GM12864 (cell line): ENCODE measurements at regions not wholly inside any gene's neighbourhood (a gene's known extent, or its start where the extent isn't known, plus 50 kb on each side); places are given as distances from the start of the nearest gene placed in this dataset.

Experiments used
- DNase-seq: peaks from one replicate; pipeline ENCODE4 v3.0.0-alpha.2; 2011; ENCODE audit warnings: low read depth
- H3K4me3 ChIP-seq: 2 replicates; pipeline ENCODE4 v1.5.1; 2011; ENCODE audit warnings: mild to moderate bottlenecking, low read depth, low read length, control low read depth
- TF ChIP-seq, protein P1 (sequence below): IDR thresholded peaks from 2 replicates; pipeline ENCODE4 v1.5.1; 2011; ENCODE audit warnings: low read depth, mild to moderate bottlenecking, moderate library complexity, low read length, control low read depth, inconsistent platforms; ENCODE audit errors: missing control alignments

DNA sequence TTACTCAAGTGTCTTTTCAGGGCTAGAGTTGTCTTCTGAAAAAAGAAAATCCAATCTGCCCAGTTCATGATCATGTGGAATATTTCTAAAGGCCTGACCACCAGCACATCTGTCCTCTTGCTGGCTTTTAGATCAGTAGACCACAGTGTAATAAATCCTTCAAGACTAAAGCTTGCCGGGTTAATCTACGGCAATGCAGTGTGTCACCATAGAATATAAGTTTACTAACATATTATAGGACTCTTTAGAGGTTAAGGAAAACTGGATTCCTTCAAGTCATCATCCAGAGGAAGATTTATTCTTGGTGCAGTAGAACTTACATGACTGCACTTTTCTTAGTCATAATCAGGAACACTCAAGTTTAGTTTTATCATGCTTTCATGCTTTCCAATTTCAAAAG is 349.5 kb downstream of the SEMA3D start:
- H3K4me3 ChIP-seq = no peak overlapping the region
- no peak for DNase-seq
- TF ChIP-seq, protein P1, sequence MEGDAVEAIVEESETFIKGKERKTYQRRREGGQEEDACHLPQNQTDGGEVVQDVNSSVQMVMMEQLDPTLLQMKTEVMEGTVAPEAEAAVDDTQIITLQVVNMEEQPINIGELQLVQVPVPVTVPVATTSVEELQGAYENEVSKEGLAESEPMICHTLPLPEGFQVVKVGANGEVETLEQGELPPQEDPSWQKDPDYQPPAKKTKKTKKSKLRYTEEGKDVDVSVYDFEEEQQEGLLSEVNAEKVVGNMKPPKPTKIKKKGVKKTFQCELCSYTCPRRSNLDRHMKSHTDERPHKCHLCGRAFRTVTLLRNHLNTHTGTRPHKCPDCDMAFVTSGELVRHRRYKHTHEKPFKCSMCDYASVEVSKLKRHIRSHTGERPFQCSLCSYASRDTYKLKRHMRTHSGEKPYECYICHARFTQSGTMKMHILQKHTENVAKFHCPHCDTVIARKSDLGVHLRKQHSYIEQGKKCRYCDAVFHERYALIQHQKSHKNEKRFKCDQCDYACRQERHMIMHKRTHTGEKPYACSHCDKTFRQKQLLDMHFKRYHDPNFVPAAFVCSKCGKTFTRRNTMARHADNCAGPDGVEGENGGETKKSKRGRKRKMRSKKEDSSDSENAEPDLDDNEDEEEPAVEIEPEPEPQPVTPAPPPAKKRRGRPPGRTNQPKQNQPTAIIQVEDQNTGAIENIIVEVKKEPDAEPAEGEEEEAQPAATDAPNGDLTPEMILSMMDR = no peak

DNA sequence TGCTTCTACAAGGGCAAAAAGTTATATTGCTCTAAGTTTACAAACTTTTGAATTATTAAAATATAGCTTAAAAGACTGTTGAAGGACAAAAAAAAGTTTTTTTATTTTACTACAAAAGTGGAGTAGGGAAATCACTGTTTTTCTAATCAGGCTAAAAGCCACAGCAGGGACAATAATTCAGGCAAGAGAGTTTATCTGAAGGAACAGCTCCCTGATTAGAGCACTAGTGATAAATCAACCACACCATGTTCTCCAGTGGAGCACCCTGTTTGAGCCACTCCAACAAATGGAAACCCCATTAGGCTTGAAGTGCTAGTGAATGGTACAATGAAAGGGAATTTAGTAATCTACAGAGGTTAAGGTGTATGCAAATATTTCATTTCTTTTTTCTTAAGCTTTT is 357.1 kb downstream of the SEMA3D start:
- H3K4me3 ChIP-seq = no peak overlapping the region
- DNase-seq = no peak
- TF ChIP-seq, protein P1 = no peak

DNA sequence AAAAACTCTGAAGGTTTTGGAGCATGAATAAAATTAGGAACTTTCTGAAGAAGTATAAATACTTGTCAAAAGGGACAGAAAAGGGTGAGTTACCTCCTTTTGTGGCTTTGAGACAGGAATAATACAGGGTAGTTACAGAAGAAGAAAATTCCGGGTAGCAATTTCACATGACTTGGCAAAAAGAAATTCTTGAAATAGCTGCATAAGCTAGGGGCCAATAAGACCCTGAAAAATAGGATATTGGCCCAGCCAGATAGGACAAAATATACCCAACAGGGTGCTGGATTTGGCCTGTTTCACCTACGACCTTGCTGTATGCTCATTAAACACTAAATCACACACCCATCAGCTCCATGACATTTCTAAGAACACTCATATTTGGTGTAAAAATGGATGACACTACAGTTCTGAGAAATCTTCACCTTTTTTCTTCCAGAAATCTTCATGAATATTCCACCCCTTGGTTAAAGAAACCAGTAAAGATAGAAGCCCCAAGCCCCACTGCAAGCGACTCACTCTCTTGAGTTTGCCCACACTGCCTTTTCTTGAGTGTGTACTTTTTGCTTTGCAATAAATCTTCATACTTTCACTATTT is 362.7 kb downstream of the SEMA3D start:
- DNase-seq = no peak
- TF ChIP-seq, protein P1 = no peak
- no peak overlapping the region for H3K4me3 ChIP-seq

DNA sequence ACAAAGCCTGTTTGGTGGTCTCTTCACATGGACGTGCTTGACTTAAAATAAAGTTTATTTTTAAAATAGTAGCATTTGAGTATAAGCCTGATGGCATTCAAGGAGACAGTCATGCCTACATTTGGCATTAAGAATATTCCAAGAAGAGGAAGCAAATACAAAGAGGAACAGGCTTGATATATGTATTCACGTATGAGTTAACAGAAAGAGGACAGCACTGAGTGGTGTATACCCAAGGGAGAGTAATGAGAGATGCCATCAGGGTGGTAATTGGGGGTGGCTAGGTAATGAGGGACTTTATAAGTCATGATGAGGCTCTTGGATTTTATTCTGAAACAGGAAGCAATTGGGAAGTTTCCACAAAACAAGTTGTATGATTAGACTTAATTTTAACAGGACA is 363.3 kb downstream of the SEMA3D start:
- TF ChIP-seq, protein P1 = no peak
- no peak for DNase-seq
- H3K4me3 ChIP-seq = no peak overlapping the region

DNA sequence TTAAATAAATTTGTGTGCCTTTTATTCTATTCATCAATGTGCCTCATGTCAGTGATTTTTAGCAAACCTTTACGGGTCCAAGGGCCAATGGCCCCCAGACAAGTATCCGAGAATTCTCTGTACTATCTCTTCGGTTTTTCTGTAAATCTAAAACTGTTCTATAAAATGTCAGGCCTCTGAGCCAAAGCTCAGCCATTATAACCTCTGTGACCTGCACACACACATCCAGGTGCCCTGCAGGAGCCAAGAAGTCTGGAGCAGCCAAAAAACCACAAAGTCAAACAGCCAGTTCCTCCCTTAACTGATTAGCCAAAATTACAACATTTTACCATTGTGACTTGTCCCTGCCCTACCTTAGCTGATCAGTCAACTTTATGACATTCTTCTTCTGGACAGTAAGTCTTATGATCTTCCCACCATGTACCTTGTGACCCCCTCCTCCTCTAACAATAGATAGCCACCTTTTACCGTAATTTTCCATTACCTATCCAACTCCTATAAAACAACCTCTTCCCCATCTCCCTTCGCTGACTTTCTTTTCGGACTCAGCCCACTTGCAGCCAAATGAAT is 363.8 kb downstream of the SEMA3D start:
- DNase-seq = no peak
- TF ChIP-seq, protein P1 = no peak
- H3K4me3 ChIP-seq = no peak overlapping the region

DNA sequence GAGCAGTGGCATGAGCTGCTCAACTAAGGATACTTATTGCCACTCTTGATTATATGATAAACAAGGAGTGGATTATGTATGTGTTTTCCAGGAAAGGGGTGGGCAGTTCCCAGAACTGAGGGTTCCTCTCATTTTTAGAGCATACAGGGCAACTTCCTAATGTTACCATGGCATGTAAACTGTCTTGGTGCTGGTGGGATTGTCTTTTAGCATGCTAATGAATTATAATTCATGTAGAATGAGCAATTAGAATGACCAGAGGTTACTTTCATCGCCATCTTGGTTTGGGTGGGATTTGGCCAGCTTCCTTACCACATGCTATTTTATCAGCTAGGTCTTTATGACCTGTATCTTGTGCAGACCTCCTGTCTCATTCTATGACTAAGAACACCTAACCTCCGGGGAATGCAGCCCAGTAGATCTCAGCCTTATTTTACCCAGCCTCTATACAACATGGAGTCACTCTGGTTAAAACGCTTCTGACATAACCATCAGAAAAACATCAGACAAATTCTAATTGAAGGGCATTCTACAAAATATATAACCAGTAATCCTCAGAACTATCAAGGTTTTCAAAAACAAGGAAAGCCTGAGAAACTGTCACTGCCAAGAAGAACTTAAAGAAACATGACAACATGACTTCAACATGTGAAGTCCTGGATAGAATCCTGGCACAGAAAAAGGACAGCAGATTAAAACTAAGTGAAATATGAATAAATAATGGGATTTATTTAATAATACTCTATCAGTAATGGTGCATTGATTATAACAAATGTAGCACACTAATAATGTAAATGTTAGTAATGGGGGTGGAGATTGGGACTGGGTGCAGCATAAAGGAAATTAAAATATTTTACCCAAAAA is 365.0 kb downstream of the SEMA3D start:
- H3K4me3 ChIP-seq = no peak overlapping the region
- TF ChIP-seq, protein P1 = no peak
- no peak for DNase-seq

DNA sequence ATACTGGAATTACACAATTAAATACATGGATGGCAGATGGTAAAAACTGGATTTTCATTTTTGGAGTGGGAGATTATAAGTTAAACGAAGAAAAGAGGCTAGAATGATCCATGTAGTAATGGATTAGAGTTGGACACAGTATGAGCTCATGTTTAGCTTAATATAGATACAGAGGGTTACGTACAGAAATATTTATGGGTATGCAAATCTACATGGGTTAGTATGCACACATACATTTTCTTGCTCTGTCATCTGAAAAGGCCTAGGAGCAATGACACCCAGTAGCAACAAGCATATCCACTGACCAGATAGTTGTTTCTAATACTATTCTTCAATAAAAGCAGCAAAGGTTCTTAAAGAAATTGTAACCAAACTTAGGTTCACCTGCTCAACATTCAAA is 366.4 kb downstream of the SEMA3D start:
- no peak overlapping the region for H3K4me3 ChIP-seq
- TF ChIP-seq, protein P1 = no peak
- DNase-seq = no peak
